Putamen (tissue), 1 donor: ENCODE measurements at regions not wholly inside any gene's neighbourhood (a gene's known extent, or its start where the extent isn't known, plus 50 kb on each side); places are given as distances from the start of the nearest gene placed in this dataset.

ENCODE experiments used
- DNase-seq: peaks from one replicate; pipeline ENCODE4 v3.0.0-alpha.2; 2016; ENCODE audit warnings: low spot score

- DNase-seq = no peak
Measured at GRCh38 chr2:106978647-106979046, 92.7 kb upstream of the ST6GAL2 start.

- no peak for DNase-seq
Measured at GRCh38 chr2:106981491-106981890, 95.5 kb upstream of the ST6GAL2 start.

- no peak for DNase-seq
Measured at GRCh38 chr2:106982350-106982749, 96.4 kb upstream of the ST6GAL2 start.

GRCh38 chr2:106983305-106983704 is 97.3 kb upstream of the ST6GAL2 start:
- no peak for DNase-seq

GRCh38 chr2:106988361-106988760 is 102.4 kb upstream of the ST6GAL2 start:
- no peak for DNase-seq

- DNase-seq = no peak
Measured at GRCh38 chr2:106990297-106990696, 104.3 kb upstream of the ST6GAL2 start.

GRCh38 chr2:106991866-106992265 is 105.9 kb upstream of the ST6GAL2 start:
- no peak for DNase-seq

GRCh38 chr2:106995556-106995955 is 109.6 kb upstream of the ST6GAL2 start:
- DNase-seq = no peak

- no peak for DNase-seq
Measured at GRCh38 chr2:106996171-106996769, 110.3 kb upstream of the ST6GAL2 start.

GRCh38 chr2:106997204-106997603 is 111.2 kb upstream of the ST6GAL2 start:
- DNase-seq = no peak

GRCh38 chr2:107001062-107001461 is 115.1 kb upstream of the ST6GAL2 start:
- no peak for DNase-seq

- DNase-seq = no peak
Measured at GRCh38 chr2:107001551-107001950, 115.6 kb upstream of the ST6GAL2 start.

GRCh38 chr2:107001964-107002696 is 116.2 kb upstream of the ST6GAL2 start:
- no peak for DNase-seq

GRCh38 chr2:107002735-107003134 is 116.8 kb upstream of the ST6GAL2 start:
- DNase-seq = no peak

- no peak for DNase-seq
Measured at GRCh38 chr2:107005853-107006252, 119.9 kb upstream of the ST6GAL2 start.

GRCh38 chr2:107006836-107007235 is 120.9 kb upstream of the ST6GAL2 start:
- no peak for DNase-seq

GRCh38 chr2:107007927-107008326 is 122.0 kb upstream of the ST6GAL2 start:
- no peak for DNase-seq

- no peak for DNase-seq
Measured at GRCh38 chr2:107008843-107009242, 122.9 kb upstream of the ST6GAL2 start.

GRCh38 chr2:107009275-107009674 is 123.3 kb upstream of the ST6GAL2 start:
- DNase-seq = no peak

GRCh38 chr2:107012714-107013306 is 126.8 kb upstream of the ST6GAL2 start:
- DNase-seq = no peak

GRCh38 chr2:107013884-107014283 is 127.9 kb upstream of the ST6GAL2 start:
- DNase-seq = no peak

GRCh38 chr2:107018366-107018765 is 132.4 kb upstream of the ST6GAL2 start:
- no peak for DNase-seq

GRCh38 chr2:107020392-107020791 is 134.4 kb upstream of the ST6GAL2 start:
- no peak for DNase-seq
